NOMO-1 treated with dmso at 0.1 percent for 144 hours (cell line): ENCODE measurements at regions not wholly inside any gene's neighbourhood (a gene's known extent, or its start where the extent isn't known, plus 50 kb on each side); places are given as distances from the start of the nearest gene placed in this dataset.

Experiments
- DNase-seq: peaks from one replicate; lab custom pipeline; 2025; ENCODE audit not compliant: unreplicated experiment; lab: John Stamatoyannopoulos, UW

DNA sequence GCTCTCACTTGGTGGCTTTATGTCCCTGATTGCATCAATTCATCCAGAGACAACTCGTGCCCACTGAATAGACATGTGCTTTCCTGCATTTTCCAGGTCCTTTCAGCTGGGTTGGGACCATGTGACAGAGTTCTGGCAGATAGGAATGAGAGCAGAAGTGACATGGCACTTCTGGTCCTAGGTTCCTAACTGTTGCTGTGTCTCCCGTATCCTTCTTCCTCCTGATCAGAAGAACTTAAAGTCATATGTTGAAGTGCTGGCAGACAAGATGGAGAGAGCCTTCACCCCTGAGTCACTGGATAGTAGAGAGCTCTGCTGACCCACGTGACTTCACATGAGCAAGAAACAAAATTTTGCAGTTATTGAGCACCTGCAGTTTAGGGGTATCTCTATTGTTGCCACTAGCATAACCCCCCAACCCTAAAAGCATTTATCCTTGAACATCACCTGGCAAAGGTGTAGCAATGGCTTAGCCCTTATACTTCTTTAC, 80.0 kb downstream of the NREP start:
- DNase-seq = no peak

DNA sequence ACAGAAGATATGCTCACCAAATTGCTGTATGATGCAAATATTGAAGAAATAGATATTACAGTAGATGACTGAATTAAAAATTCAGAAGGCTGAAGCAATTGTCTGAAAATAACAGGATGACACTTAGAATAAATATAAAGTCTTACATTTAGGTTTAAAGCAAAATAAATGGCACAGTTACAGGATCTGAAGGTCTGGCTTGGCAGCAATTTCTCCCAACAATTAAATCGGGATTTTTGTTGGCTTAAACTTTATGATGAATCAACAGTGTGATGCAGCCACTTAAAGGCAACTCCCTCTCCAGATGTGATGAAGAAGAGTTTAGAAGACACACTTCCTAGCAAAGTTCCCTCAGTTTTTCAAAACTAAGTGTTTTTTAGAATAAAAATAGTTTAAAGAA, 80.5 kb downstream of the NREP start:
- no peak for DNase-seq

DNA sequence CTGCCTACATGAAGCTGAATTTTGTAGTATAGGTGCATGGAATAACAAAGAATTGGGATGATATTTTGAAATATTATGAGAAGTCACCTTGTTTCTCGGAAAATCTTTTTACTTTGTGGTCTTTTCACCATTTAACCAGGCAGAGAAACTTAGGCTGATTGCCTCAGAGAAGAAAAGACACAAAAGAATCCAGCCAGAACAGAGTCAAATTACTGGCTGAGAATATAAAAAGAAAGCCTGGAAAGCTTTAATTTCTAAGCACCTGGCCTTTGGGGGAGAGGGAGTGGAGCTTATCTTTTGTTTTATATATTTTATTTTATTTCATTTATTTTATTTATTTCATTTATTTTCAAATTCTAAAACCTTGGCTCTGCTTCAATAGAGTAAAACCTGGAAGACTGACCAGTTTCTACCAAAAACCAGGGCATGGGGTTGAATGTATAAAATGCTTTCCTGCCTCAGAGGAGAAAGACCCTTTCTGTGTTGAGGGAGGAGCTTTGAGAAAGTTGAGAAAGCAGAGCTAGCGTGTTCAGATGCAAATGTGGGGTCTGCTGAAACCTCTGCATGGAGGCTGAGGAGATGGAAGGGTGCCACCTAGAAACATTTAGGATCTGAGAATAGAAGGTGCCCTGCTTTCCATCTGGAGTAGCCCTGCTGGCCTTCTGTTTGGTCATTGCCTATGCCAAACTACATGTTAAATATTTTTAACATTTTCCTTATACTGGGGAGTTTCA, 81.6 kb downstream of the NREP start:
- DNase-seq = no peak

DNA sequence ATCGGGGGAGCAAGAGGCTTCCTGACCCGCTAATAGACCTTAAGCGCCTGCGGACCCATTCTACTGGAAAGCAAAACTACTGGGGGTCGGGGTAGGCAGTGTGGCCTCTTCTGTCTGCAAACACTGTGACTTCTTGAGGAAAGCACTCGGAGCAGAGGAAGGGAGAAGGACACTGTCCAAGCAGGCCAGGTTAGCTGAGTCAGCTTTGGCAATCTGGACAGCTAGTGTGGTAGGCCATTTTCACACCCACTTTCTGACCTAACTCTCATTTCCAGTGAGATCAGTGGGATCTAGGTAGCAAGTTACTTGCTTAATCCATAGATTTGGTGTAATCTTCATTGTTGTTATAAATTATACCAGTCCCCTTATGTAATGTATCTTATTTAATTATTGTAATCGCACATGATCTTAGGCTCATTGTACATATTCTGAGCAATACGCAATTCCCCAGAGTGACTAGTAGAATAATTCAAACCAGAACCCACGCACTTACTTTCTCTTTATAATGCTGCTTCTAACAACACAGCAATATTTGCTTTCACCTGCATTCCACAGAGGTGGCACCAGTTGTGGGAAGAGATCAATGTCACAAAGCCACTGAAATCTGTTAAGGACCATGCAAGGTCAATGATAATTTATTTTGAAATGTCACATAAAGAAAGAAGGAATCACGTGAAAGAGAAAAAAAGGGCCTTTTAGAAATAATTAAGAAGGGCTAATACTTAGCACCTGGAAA, 82.9 kb downstream of the NREP start:
- DNase-seq = no peak

DNA sequence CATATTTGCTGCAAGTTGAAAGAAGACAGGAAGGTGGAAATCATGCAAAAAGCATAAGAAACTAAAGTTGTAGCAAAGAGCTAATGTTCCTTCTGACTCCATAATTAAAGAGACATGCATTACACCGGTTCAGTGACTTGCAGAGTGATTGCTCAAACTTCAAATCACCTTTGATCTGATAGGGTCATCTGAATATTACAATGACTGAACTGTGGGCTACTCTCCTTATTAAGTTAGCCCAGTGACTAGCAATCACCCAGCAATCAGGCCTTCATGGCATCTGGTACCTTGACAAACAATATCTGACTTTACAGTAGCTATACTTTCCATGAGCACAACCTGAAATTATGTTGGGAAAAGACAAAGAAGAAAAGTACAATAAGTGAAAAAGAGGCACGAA, 84.9 kb downstream of the NREP start:
- no peak for DNase-seq

DNA sequence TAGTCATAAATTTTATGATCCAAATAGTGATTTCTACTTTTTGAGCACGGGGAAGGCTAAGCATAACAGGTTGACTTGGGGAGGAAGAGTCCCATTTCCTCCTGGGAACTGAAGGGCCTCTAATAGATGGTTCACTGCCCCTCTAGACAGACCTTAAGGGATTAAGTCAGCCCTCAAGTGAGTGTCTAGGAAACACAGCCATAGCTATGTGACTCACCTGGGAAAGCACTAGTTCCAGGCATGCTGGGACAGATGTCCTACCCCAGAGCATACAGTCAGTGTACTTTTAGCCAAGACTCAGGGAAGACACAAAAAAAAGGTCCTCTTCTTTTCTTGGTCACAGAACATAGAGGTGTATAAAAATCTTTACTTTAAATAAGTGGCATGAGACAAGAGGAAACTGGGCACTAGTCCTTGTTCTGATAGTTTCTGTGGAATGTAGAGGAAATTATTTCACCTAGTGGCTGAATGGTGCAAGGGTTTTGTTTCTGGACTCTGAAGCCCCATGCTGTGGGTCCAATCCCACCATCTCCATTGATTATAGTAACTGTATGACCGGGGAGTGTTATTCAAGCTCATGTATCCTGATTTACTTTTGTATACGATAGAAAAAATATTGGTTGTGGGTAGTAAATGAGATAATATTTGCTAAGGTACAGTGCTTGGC, 86.0 kb downstream of the NREP start:
- DNase-seq = no peak

DNA sequence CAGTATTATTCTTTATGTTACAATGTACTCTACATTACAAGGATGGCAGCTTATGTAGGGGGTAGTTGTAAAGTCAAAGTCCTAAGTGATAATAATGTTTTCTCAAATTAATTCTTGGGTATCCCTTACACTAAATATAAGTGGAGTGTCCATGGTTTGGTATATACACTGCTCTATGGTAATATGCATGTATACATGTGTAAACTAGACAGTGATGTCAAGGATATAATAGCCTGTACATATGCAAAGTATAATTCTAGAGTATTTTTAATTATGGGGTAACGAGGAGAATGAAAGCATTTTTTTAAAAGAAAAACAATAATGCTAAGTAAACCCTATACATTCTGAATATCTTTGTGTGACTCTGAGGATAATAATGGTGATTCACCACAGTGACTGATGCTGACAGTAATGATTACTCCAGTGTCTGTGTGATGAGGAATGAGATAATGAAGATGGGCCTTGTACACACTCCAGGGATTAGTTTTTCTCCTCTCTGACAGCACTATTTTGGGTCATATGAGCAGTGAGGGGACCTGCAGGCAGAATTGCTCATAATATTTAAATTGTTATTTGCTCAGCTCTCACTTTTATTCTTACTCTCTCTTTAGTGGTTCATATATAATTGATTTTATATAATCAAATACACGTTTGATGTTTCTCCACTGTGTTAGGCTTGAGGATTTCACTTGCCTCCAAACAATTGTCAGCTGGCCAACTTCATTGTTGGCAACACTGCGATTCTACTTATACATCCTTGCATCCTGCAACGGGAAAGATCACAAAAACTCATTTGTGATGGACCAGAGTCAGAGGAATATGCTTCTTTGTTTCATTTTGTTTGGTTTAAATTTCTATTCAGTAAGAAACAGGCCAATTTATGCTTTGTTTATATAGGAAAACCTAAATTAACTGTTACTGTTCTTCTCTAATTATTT, 88.2 kb downstream of the NREP start:
- DNase-seq = no peak

DNA sequence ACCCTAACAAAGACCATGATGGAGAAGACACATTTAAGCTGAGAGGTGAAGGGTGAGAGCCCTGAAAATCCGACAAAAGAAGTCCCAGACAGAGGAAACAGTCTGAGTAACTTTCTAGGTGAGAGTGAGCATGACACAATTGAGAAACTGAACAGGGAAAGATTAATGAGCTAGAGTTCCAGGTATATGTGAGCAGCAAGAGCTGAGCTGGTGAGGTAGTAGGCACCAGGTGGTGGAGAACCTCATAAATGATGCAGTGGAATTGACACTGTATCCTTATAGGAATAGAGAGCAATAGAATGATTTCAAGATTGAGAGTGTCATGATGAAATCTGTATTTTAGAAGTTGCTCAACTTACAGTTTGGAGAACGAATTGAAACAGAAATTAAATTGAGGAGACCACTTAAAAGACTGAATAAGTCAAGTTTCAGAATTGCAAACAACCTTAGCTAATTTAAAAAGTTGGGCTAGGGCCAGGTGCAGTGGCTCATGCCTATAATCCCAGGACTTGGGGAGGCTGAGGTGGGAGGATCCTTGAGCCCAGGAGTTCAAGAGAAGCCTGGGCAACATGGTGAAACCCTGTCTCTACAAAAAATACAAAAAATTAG, 89.8 kb downstream of the NREP start:
- DNase-seq = no peak

DNA sequence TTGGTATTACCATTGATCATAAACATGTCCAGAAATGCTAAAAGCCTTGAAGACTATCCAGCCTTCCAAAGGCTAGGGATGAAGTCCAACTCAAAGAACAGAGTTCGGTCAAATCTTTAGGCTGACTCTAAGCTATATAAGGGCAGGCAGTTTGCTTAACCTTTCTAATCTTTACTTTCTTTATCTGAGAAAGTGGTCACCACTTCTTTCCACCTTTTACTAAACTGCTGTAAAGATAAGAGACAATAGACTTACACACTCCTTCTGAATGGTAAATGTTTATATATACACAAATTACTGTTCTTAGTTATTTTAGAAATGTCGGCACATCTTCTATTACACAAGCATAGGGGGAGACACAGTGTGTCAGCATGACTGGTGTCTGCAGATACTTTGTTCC, 100.4 kb downstream of the NREP start:
- DNase-seq = no peak

DNA sequence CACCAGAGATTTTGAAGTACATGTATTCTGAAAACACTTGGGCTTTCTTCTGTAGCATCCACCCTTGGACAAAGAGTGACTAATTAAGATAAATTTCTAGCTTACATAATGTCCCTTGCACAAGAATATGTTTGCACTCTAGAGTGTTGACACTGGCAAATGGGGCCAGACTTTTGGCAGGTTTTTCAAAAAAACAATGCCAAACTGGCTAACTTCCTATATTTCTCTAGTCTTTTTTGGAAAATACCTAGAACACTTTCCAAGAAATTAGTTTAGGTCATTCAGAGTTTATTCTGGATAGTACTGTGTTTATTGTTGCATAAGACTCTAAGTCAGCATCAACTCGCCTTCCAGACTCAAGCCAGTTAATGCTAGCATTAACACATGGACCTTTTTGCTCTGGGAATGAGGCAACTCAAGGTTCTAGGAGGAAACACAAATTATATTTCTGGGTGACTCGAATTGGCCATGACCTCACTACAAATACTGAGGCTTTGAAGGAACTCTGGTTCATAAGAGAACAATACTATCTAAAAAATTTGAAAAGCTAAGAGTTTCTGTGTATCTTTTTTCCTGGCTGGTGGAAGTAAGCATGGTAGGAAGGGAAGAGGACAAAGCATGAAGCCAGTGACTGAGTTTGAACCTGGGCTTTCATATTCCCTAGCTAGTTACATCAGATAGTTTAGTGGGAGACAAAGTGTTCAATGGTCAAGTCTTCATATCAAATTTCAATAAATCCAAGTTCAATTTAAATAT, 101.6 kb downstream of the NREP start:
- DNase-seq = no peak

DNA sequence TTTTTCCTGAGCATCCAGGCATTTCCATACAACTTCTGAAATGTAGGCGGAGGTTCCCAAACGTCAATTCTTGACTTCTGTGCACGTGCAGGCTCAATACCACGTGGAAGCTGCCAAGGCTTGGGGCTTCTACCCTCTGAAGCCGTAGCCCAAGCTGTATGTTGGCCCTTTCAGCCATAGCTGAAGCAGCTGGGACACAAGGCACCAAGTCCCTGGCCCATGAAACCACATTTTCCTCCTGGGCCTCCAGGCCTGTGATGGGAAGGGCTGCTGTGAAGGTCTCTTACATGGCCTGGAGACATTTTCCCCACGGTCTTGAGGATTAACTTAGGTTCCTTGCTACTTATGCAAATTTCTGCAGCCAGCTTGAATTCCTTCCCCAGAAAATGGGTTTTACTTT, 103.6 kb downstream of the NREP start:
- DNase-seq = no peak

DNA sequence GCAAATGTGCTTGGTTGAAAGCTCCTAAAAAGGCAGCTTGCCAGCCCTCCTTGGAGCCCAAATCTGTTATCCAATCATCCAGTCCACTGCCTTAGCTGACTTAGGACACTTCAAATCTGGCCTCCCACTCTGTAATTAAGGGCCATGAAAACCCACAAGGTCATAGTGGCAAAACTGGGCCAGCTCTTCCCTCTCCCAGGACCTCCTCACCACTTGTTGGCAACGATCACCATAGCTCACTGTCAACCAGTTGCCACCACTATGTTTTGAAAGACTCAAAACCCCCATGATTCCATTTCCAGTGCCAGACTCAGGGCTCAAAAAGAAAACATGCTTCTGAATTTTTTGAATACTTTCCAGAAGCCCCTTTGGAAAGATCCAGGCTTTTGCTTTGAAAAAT, 107.5 kb downstream of the NREP start:
- no peak for DNase-seq

DNA sequence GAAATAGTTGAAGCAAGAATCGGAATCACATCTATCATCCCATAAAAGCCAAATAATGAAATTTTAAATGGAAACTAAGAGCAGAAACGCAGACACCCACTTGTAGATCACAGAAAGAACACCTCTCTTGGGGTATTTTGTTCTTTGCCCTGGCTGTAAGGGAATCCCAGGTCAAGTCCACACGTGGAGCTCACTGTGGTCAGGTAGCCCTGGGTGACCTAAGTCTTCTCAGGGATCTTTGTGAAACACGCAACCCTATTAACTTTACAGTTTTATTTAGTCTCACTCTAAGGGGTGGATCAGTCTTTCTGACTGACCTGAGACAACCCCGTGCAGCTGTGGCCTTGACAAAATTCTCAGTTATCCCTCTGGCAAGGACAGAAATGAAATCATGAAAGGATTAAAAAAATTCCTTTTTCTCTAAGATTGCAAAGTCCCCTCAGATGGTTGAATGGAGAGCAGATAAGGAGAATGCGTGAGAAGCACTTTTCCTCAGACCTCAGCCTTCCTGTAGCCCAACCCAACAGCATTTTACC, 111.6 kb downstream of the NREP start:
- DNase-seq = no peak

DNA sequence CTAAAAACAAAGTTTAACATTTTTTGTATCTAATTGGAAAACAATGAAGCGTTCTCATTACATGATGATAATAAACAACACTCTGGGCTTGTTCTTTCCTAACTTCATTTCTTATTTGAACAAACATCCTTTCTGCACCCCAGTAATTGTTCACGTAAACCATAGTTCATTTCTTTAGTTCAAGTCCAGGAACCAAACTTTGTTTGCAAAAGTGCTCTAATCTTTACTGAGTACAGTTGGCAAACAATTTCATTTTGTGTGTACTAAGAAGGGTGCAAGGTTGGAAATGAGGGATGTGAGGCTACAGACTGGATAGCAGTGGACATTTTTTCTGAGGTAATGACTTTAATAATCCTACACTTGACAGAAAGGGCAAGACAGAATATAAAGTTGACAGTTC, 113.5 kb downstream of the NREP start:
- DNase-seq = no peak

DNA sequence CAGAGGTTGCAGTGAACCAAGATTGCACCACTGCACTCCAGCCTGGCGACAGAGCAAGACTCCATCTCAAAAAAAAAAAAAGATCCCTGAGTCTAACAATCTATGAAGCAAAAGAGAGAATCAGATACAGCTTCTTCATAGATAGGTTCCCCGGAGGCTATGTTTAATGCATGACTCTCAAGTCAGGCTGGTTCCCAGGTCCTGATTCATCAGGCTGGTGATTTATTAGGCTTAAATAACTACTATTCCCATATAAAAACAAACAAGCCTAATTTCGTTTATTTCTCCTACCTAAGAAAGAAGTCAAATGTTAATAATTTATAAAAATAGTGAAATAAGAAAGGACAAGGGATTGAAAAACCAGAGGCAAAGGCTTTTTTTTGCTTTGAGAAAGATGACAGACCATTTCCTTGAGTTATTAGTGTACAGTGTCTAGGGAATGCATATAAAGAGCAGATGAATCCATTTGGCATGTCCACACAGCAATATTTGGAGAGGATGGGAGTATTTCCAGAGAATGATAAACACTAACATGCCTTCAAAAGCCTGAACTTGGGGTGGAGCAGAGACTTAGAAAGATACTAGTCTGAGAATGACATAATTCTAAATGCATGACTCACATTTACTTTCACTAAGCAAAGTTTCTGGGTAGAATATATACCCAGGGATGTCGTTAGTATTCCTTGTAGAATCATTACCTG, 115.3 kb downstream of the NREP start:
- no peak for DNase-seq

DNA sequence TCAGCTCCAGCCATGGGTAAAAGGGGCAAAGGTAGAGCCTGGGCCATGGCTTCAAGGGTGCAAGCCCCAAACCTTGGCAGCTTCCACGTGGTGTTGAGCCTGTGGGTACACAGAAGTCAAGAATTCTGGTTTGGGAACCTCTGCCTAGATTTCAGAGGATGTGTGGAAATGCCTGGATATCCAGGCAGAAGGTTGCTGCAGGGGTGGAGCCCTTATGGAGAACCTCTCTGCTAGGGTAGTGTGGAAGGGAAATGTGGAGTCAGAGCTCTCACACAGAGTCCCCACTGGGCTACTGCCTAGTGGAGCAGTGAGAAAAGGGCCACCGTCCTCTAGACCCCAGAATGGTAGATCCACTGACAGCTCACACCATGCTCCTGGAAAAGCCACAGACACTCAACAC, 117.1 kb downstream of the NREP start:
- DNase-seq = no peak

DNA sequence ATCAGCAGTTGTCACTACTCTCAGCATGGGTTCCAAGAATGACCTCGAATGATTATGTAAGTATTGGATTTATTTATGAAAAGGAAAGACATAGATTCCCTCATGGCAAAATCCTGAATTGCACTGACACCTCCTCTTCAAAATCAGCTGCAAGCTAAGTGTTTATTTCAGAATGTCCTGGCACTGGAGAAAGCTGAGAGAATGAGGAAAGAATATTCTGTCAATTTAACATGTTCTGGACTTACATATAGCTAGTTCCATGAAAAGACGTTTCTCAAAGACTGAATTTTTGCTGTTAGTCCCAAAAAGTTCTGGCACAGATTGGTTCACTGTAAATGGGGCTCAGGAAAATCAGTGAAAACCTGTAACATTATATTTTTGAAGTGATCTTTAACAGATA, 120.3 kb downstream of the NREP start:
- no peak for DNase-seq

DNA sequence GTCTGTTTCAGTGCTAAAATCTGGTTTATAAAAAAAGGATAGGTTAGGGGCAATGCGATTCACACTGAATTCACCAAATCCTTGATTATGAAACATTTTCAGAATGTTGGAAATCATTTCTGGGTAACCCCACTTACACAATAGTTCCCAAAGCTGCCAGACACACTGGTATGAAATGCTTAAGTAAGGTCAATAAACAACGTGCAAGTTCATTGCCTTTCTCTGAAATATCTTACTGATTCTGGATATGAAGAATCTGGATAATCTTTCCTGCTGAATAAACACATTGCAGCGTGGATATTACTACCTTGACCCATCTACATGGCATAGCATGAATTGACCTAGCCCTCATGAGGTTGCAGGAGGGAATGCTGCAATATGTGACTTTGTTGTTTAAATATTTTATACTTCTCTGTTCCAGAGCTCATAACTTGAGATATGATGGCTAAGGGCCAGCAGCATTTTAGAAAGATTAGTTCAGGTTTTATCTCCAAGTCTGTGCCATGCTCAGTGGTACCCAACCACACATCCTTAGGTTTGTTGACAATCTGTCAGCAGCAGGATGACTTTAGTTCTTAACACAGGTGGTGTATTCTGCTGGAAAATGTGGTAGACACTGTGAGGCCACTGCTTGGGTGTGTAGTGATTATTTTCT, 121.0 kb downstream of the NREP start:
- no peak for DNase-seq
